ENCODE measurements at regions not wholly inside any gene's neighbourhood (a gene's known extent, or its start where the extent isn't known, plus 50 kb on each side); places are given as distances from the start of the nearest gene placed in this dataset.

DNA sequence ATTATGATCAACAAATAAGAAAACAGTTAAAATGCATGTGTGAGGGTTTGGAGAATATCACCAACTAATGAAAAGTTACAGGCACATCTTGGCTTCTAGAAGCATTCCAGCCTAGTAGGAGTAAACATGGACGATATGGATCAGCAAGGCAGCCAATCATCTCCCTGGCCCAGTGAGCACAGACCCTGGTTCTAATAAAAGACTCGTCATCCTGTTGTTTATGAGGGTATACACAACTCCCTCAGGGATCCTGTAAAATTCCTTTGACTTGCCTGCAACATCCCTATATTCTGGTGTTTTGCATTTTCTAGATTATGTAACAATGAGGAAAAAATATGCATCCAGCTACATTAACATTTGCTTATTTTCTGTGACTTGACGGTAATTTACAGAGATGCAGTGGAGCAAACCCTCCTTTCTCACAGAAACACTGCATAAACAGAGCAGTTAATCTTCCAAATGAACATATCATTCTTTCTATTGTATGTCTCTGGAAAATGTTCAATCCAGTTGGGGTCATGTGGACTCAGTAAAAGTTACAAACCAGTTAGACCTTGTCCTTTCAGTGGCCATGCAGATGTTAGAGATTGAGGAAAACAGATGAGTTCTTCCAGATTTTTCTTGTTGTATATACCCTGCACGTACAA lies 88.9 kb upstream of the NDP start:
- TF ChIP-seq, protein P1, sequence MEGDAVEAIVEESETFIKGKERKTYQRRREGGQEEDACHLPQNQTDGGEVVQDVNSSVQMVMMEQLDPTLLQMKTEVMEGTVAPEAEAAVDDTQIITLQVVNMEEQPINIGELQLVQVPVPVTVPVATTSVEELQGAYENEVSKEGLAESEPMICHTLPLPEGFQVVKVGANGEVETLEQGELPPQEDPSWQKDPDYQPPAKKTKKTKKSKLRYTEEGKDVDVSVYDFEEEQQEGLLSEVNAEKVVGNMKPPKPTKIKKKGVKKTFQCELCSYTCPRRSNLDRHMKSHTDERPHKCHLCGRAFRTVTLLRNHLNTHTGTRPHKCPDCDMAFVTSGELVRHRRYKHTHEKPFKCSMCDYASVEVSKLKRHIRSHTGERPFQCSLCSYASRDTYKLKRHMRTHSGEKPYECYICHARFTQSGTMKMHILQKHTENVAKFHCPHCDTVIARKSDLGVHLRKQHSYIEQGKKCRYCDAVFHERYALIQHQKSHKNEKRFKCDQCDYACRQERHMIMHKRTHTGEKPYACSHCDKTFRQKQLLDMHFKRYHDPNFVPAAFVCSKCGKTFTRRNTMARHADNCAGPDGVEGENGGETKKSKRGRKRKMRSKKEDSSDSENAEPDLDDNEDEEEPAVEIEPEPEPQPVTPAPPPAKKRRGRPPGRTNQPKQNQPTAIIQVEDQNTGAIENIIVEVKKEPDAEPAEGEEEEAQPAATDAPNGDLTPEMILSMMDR (IDR thresholded peaks at IDR 0.05 in 4 of 5, conservative IDR thresholded peaks at IDR 0.05 in 1 of 5) = no peak
- TF ChIP-seq POLR2A (IDR thresholded peaks at IDR 0.05) = no peak
- Histone ChIP-seq H3K36me3 (no peaks in the 10 kb centered on the region), H3K27me3 (no peaks in the 10 kb centered on the region), H3K27ac (no peak overlapping the region), H3K4me3 (no peak overlapping the region), H3K4me1 (no peaks in the 10 kb centered on the region), H3K9me3 (no peaks in the 10 kb centered on the region)
- DNase-seq (no peak), ATAC-seq (no peak)
- in situ Hi-C loops (cut with MboI; ENCODE audit: low sequenced_read_pairs in 4 of 4) (no loop called here), intact Hi-C loops (cut with DNase I; ENCODE audit: low total_unique reads) (no loop called here)

- Histone ChIP-seq H3K27ac (no peak overlapping the region), H3K27me3 (peaks cover 0 to 5% (median 0%) of the 10 kb centered on the region in 3 donors), H3K4me1 (no peaks in the 10 kb centered on the region), H3K9me3 (no peaks in the 10 kb centered on the region), H3K36me3 (no peaks in the 10 kb centered on the region), H3K4me3 (no peak overlapping the region)
- intact Hi-C loops (cut with DNase I; ENCODE audit: low total_unique reads) (no loop called here), in situ Hi-C loops (cut with MboI; ENCODE audit: low sequenced_read_pairs in 4 of 4) (no loop called here)
- TF ChIP-seq, protein P1 (IDR thresholded peaks at IDR 0.05 in 4 of 5, conservative IDR thresholded peaks at IDR 0.05 in 1 of 5) = no peak
- TF ChIP-seq POLR2A (IDR thresholded peaks at IDR 0.05) = no peak
- no peak for DNase-seq
- ATAC-seq = no peak
These were observed 87.0 kb upstream of the NDP start for GRCh38 chrX:44060221-44060620.

DNA sequence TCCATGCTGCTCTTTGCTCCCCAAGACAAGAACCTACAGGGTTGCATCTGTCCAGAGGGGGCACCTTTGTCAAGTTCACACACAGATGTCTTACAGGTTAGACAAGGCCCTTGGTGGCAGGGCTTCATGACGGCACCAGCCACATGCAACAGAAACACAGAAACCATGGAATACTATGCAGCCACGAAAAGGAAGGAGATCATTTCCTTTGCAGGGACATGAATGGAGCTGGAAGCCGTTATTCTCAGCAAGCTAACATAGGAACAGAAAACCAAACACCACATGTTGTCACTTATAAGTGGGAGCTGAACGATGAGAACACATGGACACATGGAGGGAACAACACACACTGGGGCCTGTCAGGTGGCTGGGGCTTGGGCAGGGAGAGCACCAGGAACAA lies 85.1 kb upstream of the NDP start:
- H3K4me3 ChIP-seq = no peak overlapping the region
- in situ Hi-C loops (cut with MboI; ENCODE audit: low sequenced_read_pairs in 4 of 4) = no loop called here
- peaks cover 0 to 5% (median 0%) of the 10 kb centered on the region in 3 donors for H3K27me3 ChIP-seq
- H3K36me3 ChIP-seq = no peaks in the 10 kb centered on the region
- H3K4me1 ChIP-seq = no peaks in the 10 kb centered on the region
- ATAC-seq (no peak), DNase-seq (no peak)
- intact Hi-C loops (cut with DNase I; ENCODE audit: low total_unique reads) = no loop called here
- H3K27ac ChIP-seq = no peak overlapping the region
- no peaks in the 10 kb centered on the region for H3K9me3 ChIP-seq
- TF ChIP-seq, protein P1 (IDR thresholded peaks at IDR 0.05 in 4 of 5, conservative IDR thresholded peaks at IDR 0.05 in 1 of 5) = no peak
- no peak for TF ChIP-seq POLR2A (IDR thresholded peaks at IDR 0.05)

- no peaks in the 10 kb centered on the region for H3K9me3 ChIP-seq
- no peaks in the 10 kb centered on the region for H3K4me1 ChIP-seq
- DNase-seq = no peak
- peaks cover 0 to 5% (median 0%) of the 10 kb centered on the region in 3 donors for H3K27me3 ChIP-seq
- intact Hi-C loops (cut with DNase I; ENCODE audit: low total_unique reads) = no loop called here
- TF ChIP-seq, protein P1 (IDR thresholded peaks at IDR 0.05 in 4 of 5, conservative IDR thresholded peaks at IDR 0.05 in 1 of 5) = no peak
- no peak for TF ChIP-seq POLR2A (IDR thresholded peaks at IDR 0.05)
- in situ Hi-C loops (cut with MboI; ENCODE audit: low sequenced_read_pairs in 4 of 4) = no loop called here
- H3K27ac ChIP-seq = no peak overlapping the region
- H3K4me3 ChIP-seq = no peak overlapping the region
- no peak for ATAC-seq
- H3K36me3 ChIP-seq = no peaks in the 10 kb centered on the region
These were observed 82.4 kb upstream of the NDP start for GRCh38 chrX:44055638-44056037.
